ENCODE measurements at regions not wholly inside any gene's neighbourhood (a gene's known extent, or its start where the extent isn't known, plus 50 kb on each side); places are given as distances from the start of the nearest gene placed in this dataset.
"Not testable (repeated sequence)": the region's sequence is repeated elsewhere in the genome, so short reads cannot be mapped to it uniquely, and the experiment has no call there.

DNA sequence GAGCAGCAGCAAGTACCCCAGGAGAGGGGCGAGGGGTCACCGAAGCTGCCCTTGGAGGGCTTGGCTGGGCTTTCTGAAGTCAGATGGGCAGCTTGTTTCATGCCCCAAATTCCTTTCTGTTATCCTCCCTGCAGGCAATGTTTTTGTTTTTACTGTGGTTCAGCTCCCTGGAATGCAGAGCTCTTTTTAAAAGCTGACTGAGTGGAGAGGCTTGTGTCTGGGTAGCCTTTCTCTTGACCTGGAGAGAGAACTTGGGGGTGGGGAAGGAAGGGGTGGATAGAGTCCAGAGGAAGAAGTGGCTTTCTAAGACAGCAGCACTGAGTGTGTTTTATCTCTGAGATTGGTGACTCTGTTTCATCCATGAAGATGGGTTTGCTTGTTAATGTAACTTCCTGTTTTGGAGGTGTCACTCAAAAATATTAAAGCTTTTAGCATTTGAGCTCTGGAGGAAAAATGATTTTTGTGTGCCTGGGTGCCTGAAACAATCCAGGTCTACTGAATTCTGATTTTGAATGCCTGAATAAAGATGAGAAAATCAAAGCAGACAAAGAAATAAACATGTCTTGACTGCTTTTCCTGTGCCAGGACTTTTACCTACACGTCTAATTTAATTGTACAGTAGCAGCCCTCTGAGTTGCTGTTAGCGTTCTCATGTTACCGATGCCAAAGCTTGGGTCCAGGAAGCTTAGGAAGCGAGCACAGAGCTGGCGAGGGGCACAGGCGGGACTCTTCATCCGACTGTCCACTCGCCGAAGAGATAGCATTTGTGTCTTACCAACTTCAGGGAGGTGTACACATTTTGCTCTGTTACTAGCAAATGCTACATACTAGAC lies 78.2 kb upstream of the EEF1E1 start:
- peak; percentile 47 for DNase-seq (ENCODE audit: low read depth, low spot score)

DNA sequence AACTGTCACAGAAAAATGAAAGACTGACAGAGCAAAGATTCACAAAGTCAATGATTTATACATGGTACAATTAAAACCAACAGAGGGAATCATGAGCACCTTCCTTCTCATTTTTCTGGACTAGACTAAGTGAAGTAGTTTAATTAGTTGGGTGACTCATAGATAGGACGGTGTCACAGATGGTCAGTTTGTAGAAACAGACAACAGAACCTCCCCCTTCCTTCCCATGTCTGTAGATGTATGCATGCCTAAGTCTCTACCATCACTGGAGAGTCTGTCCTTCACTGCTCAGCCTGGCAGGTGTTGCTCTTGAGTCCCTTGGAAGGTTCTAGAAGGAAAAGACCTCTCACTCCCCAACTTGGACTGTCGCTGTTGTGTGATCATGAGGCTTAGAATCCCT lies 75.4 kb upstream of the EEF1E1 start:
- DNase-seq (ENCODE audit: low read depth, low spot score) = no peak

- DNase-seq (ENCODE audit: low read depth, low spot score) = no peak
Observed at GRCh38 chr6:8175046-8175777, 72.9 kb upstream of the EEF1E1 start.

DNA sequence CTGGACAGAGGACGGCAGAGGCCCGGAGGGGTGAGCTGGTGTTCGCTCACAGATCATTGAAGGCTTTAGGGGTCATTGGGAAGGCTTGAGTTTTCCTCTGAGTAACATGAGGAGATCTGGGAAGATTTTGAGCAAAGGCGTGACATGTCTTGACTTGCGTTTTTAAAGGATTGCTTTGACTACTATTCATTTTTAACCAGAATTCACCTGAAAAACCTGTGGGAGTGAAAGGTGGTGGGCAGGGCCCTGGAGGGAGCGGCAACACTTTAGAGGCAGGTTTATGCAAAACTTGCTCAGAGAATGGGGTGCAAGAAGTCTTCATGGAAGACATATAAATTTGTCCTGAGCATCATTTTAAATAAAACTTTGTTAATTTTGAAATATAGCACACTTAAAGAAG lies 72.2 kb upstream of the EEF1E1 start:
- no peak for DNase-seq (ENCODE audit: low read depth, low spot score)

GRCh38 chr6:8172530-8172929 lies 70.2 kb upstream of the EEF1E1 start:
- DNase-seq (ENCODE audit: low read depth, low spot score) = no peak

DNA sequence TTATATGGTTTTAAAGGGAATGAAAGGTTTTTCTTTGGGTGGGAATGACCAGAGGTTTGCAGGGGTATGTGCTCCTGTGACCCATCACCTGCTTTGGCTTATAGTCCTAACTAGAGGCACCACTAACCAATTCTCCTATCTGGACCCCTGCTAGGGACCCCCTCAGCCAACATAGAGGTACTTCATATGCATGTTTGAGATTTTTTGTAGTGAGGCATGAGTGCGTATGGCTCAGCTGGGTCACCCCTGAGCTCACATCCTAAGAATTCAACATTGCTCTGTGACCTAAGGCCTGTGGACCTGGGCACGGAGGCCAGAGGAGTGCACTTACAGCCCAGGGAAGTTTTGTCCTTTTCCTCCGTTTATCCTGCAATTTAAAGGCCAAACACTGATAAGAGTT lies 68.4 kb upstream of the EEF1E1 start:
- DNase-seq (ENCODE audit: low read depth, low spot score) = no peak

DNA sequence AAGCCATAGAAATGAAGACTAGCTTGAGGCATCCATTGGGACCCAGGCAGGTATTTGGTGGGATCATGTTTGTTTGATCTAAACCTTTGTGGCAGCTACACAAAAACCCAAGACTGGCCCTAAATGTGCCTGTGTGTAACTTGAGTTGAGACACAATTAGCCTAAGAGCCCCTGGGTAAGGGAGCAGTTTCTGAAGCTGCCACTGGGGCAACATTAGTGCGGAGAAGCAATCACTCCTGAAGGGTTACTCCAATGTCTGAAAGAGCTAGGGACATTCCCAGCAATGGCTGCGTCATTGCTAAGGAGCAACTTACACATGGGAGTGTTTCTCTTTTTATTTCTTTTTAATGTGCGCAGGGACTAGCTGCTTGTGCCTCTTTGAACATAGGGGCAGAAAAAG lies 67.9 kb upstream of the EEF1E1 start:
- DNase-seq (ENCODE audit: low read depth, low spot score) = peak; percentile 59

DNA sequence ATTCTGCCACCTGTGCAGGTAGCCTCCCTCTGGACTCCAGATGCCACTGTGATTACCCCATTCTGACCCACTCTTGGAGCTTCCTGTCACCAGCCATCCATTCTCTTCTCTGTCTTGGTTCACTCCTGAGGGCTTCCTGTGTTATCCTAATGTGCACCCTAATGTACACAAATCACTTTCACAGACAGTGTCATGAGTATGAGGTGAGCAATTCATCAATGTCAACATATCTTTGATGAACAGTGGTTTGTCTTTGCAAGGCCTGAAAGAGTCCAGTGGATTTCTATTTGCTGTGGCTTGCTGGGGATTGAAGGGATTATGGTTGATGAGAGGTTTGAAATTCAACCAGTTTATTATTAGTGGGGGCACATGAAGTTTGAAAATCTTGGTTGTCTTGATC lies 63.8 kb upstream of the EEF1E1 start:
- no peak for DNase-seq (ENCODE audit: low read depth, low spot score)

DNA sequence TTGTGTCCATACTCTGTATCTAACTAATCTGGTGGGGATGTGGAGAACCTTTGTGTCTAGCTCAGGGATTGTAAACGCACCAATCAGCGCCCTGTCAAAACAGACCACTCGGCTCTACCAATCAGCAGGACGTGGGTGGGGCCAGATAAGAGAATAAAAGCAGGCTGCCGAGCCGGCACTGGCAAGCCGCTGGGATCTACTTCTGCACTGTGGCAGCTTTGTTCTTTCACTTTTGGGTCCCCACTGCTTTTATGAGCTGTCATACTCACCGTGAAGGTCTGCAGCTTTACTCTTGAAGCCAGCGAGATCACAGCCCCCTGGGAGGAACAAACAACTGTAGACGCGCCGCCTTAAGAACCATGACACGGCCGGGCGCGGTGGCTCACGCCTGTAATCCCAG lies 62.7 kb upstream of the EEF1E1 start:
- not testable (repeated sequence) for DNase-seq (ENCODE audit: low read depth, low spot score)

- DNase-seq (ENCODE audit: low read depth, low spot score) = not testable (repeated sequence)
Observed at GRCh38 chr6:8164281-8164680, 61.9 kb upstream of the EEF1E1 start.

DNA sequence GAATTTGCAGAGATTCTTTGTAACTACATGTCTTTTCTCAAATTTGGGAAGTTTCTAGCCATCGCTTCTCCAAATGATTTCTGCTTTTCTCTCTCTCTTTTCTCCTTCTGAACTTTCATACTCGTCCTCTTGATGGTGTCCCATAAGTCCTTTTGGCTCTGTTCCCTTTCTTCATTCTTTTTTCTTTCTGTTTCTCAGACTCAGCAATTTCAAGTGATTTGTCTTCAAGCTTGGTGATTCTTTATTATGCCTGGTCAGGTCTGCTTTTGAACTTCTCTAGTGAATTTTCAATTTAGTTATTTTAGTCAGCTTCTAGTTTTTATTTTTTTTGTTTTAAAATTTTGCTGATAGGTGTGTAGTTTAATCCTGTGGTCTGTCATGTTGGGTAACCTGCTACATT lies 57.6 kb upstream of the EEF1E1 start:
- no peak for DNase-seq (ENCODE audit: low read depth, low spot score)

DNA sequence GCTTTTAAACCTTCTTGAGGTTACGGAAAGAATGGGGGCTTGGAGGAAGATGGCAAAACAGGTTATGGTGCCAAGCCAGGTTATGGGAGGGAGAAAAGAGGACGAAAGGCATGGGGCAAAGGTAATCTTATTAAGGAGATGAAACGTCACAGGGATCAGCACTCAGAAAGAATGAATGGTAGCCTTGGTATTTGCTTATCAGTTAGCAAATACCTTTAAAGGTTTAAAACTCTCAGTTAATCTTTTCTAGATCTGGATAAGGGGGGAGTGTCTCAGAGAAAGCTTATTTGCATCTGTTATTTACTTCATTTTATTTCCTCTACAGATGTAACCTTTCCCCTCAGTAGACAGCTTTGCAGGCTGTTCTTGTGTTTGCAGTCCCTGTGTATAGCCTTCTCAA lies 55.5 kb upstream of the EEF1E1 start:
- DNase-seq (ENCODE audit: low read depth, low spot score) = no peak

GRCh38 chr6:8155259-8156012 lies 53.1 kb upstream of the EEF1E1 start:
- DNase-seq (ENCODE audit: low read depth, low spot score) = no peak
